B cell (primary cell): ENCODE measurements at regions not wholly inside any gene's neighbourhood (a gene's known extent, or its start where the extent isn't known, plus 50 kb on each side); places are given as distances from the start of the nearest gene placed in this dataset.

ENCODE experiments used
- EZH2 ChIP-seq: IDR thresholded peaks from 2 replicates; pipeline ENCODE4 v1.6.1; 2012; ENCODE audit warnings: borderline replicate concordance, low read depth, mild to moderate bottlenecking, moderate library complexity, low read length; ENCODE audit not compliant: insufficient read depth, poor library complexity, severe bottlenecking
- TF ChIP-seq, protein P1 (sequence below): fragments of 200-600 bp; IDR thresholded peaks from one replicate; pipeline ENCODE4 v1.8.0; 2022; ENCODE audit warnings: antibody characterized with exemption, mild to moderate bottlenecking

GRCh38 chr7:34281260-34281659 is 375.9 kb downstream of the BMPER start:
- no peak for TF ChIP-seq EZH2
- TF ChIP-seq, protein P1, sequence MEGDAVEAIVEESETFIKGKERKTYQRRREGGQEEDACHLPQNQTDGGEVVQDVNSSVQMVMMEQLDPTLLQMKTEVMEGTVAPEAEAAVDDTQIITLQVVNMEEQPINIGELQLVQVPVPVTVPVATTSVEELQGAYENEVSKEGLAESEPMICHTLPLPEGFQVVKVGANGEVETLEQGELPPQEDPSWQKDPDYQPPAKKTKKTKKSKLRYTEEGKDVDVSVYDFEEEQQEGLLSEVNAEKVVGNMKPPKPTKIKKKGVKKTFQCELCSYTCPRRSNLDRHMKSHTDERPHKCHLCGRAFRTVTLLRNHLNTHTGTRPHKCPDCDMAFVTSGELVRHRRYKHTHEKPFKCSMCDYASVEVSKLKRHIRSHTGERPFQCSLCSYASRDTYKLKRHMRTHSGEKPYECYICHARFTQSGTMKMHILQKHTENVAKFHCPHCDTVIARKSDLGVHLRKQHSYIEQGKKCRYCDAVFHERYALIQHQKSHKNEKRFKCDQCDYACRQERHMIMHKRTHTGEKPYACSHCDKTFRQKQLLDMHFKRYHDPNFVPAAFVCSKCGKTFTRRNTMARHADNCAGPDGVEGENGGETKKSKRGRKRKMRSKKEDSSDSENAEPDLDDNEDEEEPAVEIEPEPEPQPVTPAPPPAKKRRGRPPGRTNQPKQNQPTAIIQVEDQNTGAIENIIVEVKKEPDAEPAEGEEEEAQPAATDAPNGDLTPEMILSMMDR, result no peak
